ENCODE measurements at regions not wholly inside any gene's neighbourhood (a gene's known extent, or its start where the extent isn't known, plus 50 kb on each side); places are given as distances from the start of the nearest gene placed in this dataset.

GRCh38 chr5:158552241-158552640 lies 547.5 kb downstream of the EBF1 start:
- Histone ChIP-seq H3K36me3 (ENCODE audit: control insufficient read depth, insufficient read depth, low read length) (no peaks in the 10 kb centered on the region), H3K4me1 (ENCODE audit: control insufficient read depth, extremely low read depth, insufficient read depth, low read length) (no peaks in the 10 kb centered on the region), H3K27ac (ENCODE audit: insufficient read depth, low read length) (no peak overlapping the region), H3K9ac (ENCODE audit: insufficient read depth, low read length) (no peak overlapping the region), H2AFZ (ENCODE audit: low read length) (no peak overlapping the region), H3K4me3 (replicated peaks in 1 of 4; ENCODE audit: control extremely low read depth in 1 of 4, insufficient read depth in 1 of 4, low read depth in 3 of 4, low read length in 4 of 4) (no peak overlapping the region), H3K9me3 (ENCODE audit: control insufficient read depth, insufficient read depth, low read depth, low read length) (no peaks in the 10 kb centered on the region), H4K20me1 (ENCODE audit: control insufficient read depth, extremely low read depth, insufficient read depth, low read length) (no peaks in the 10 kb centered on the region), H3K79me2 (ENCODE audit: control insufficient read depth, insufficient read depth, low read length) (no peaks in the 10 kb centered on the region), H3K4me2 (ENCODE audit: extremely low read depth, insufficient read depth, low read length) (no peak overlapping the region), H3K27me3 (ENCODE audit: control insufficient read depth, insufficient read depth, low read length) (no peaks in the 10 kb centered on the region)
- DNase-seq (ENCODE audit: low read depth in 2 of 2), result no peak
- TF ChIP-seq CTCF (conservative IDR thresholded peaks at IDR 0.05 in 1 of 2, IDR thresholded peaks at IDR 0.05 in 1 of 2; ENCODE audit: low read depth in 1 of 2, low read length in 2 of 2) (no peak), EZH2 (IDR thresholded peaks at IDR 0.05; ENCODE audit: low read length, missing control alignments) (no peak)

- Histone ChIP-seq H3K4me2 (ENCODE audit: extremely low read depth, insufficient read depth, low read length) (no peak overlapping the region), H3K4me3 (replicated peaks in 1 of 4; ENCODE audit: control extremely low read depth in 1 of 4, insufficient read depth in 1 of 4, low read depth in 3 of 4, low read length in 4 of 4) (no peak overlapping the region), H3K27ac (ENCODE audit: insufficient read depth, low read length) (no peak overlapping the region), H2AFZ (ENCODE audit: low read length) (no peak overlapping the region), H3K9ac (ENCODE audit: insufficient read depth, low read length) (no peak overlapping the region), H3K9me3 (ENCODE audit: control insufficient read depth, insufficient read depth, low read depth, low read length) (no peaks in the 10 kb centered on the region), H4K20me1 (ENCODE audit: control insufficient read depth, extremely low read depth, insufficient read depth, low read length) (no peaks in the 10 kb centered on the region), H3K4me1 (ENCODE audit: control insufficient read depth, extremely low read depth, insufficient read depth, low read length) (no peaks in the 10 kb centered on the region), H3K79me2 (ENCODE audit: control insufficient read depth, insufficient read depth, low read length) (no peaks in the 10 kb centered on the region), H3K27me3 (ENCODE audit: control insufficient read depth, insufficient read depth, low read length) (no peaks in the 10 kb centered on the region), H3K36me3 (ENCODE audit: control insufficient read depth, insufficient read depth, low read length) (no peaks in the 10 kb centered on the region)
- TF ChIP-seq EZH2 (IDR thresholded peaks at IDR 0.05; ENCODE audit: low read length, missing control alignments), result no peak
- no peak for TF ChIP-seq CTCF (conservative IDR thresholded peaks at IDR 0.05 in 1 of 2, IDR thresholded peaks at IDR 0.05 in 1 of 2; ENCODE audit: low read depth in 1 of 2, low read length in 2 of 2)
- DNase-seq (ENCODE audit: low read depth in 2 of 2), result peak in 1 of 2 donors; percentile 56
Measured at GRCh38 chr5:158549311-158549710, 550.4 kb downstream of the EBF1 start.

- Histone ChIP-seq H3K4me1 (ENCODE audit: control insufficient read depth, extremely low read depth, insufficient read depth, low read length) (no peaks in the 10 kb centered on the region), H3K4me3 (replicated peaks in 1 of 4; ENCODE audit: control extremely low read depth in 1 of 4, insufficient read depth in 1 of 4, low read depth in 3 of 4, low read length in 4 of 4) (no peak overlapping the region), H4K20me1 (ENCODE audit: control insufficient read depth, extremely low read depth, insufficient read depth, low read length) (no peaks in the 10 kb centered on the region), H2AFZ (ENCODE audit: low read length) (no peak overlapping the region), H3K79me2 (ENCODE audit: control insufficient read depth, insufficient read depth, low read length) (no peaks in the 10 kb centered on the region), H3K4me2 (ENCODE audit: extremely low read depth, insufficient read depth, low read length) (no peak overlapping the region), H3K27ac (ENCODE audit: insufficient read depth, low read length) (no peak overlapping the region), H3K27me3 (ENCODE audit: control insufficient read depth, insufficient read depth, low read length) (no peaks in the 10 kb centered on the region), H3K36me3 (ENCODE audit: control insufficient read depth, insufficient read depth, low read length) (no peaks in the 10 kb centered on the region), H3K9ac (ENCODE audit: insufficient read depth, low read length) (no peak overlapping the region), H3K9me3 (ENCODE audit: control insufficient read depth, insufficient read depth, low read depth, low read length) (no peaks in the 10 kb centered on the region)
- no peak for TF ChIP-seq EZH2 (IDR thresholded peaks at IDR 0.05; ENCODE audit: low read length, missing control alignments)
- no peak for DNase-seq (ENCODE audit: low read depth in 2 of 2)
Measured at GRCh38 chr5:158546748-158547147, 553.0 kb downstream of the EBF1 start.
